Eye (tissue), 1 donor: ENCODE measurements at regions not wholly inside any gene's neighbourhood (a gene's known extent, or its start where the extent isn't known, plus 50 kb on each side); places are given as distances from the start of the nearest gene placed in this dataset.

Experiments used
- DNase-seq: peaks from one replicate; pipeline ENCODE4 v3.0.0-alpha.2; 2015

GRCh38 chr3:147872568-147872967 lies 463.4 kb downstream of the ZIC1 start:
- DNase-seq = no peak

GRCh38 chr3:147875498-147875897 lies 466.3 kb downstream of the ZIC1 start:
- DNase-seq = no peak

- no peak for DNase-seq
Observed at GRCh38 chr3:147881933-147882332, 472.8 kb downstream of the ZIC1 start.

- DNase-seq = no peak
Observed at GRCh38 chr3:147886879-147887278, 477.7 kb downstream of the ZIC1 start.

- no peak for DNase-seq
Observed at GRCh38 chr3:147887797-147888196, 478.6 kb downstream of the ZIC1 start.

- no peak for DNase-seq
Observed at GRCh38 chr3:147890114-147890513, 480.9 kb downstream of the ZIC1 start.

- no peak for DNase-seq
Observed at GRCh38 chr3:147895509-147895908, 486.3 kb downstream of the ZIC1 start.

- DNase-seq = no peak
Observed at GRCh38 chr3:147900851-147901250, 491.7 kb downstream of the ZIC1 start.

GRCh38 chr3:147903026-147903425 lies 493.9 kb downstream of the ZIC1 start:
- peak; percentile 11 for DNase-seq

GRCh38 chr3:147904421-147904820 lies 495.3 kb downstream of the ZIC1 start:
- DNase-seq = no peak

- peak; percentile 29 for DNase-seq
Observed at GRCh38 chr3:147906285-147906684, 497.1 kb downstream of the ZIC1 start.

GRCh38 chr3:147914532-147914931 lies 505.4 kb downstream of the ZIC1 start:
- no peak for DNase-seq

GRCh38 chr3:147915057-147915456 lies 505.9 kb downstream of the ZIC1 start:
- no peak for DNase-seq

GRCh38 chr3:147919496-147919895 lies 510.3 kb downstream of the ZIC1 start:
- DNase-seq = no peak

GRCh38 chr3:147921051-147921450 lies 511.9 kb downstream of the ZIC1 start:
- DNase-seq = no peak

- no peak for DNase-seq
Observed at GRCh38 chr3:147924755-147925154, 515.6 kb downstream of the ZIC1 start.

- no peak for DNase-seq
Observed at GRCh38 chr3:147925272-147925671, 516.1 kb downstream of the ZIC1 start.

- DNase-seq = no peak
Observed at GRCh38 chr3:147930232-147930807, 521.2 kb downstream of the ZIC1 start.

GRCh38 chr3:147934451-147935180 lies 525.5 kb downstream of the ZIC1 start:
- no peak for DNase-seq

GRCh38 chr3:147937341-147937740 lies 528.2 kb downstream of the ZIC1 start:
- no peak for DNase-seq

- DNase-seq = no peak
Observed at GRCh38 chr3:147937891-147938290, 528.7 kb downstream of the ZIC1 start.

- DNase-seq = no peak
Observed at GRCh38 chr3:147939425-147939824, 530.3 kb downstream of the ZIC1 start.

GRCh38 chr3:147939839-147940238 lies 530.7 kb downstream of the ZIC1 start:
- peak; percentile 78 for DNase-seq

- DNase-seq = peak; percentile 43
Observed at GRCh38 chr3:147940405-147941193, 531.4 kb downstream of the ZIC1 start.
